CD4-positive, alpha-beta T cell treated with Interleukin-4 for 4 hours (primary cell): ENCODE measurements at regions not wholly inside any gene's neighbourhood (a gene's known extent, or its start where the extent isn't known, plus 50 kb on each side); places are given as distances from the start of the nearest gene placed in this dataset.
A peak's percentile ranks its signal among the peaks of the same experiment; 100 is the strongest.
"Not testable (repeated sequence)": the region's sequence is repeated elsewhere in the genome, so short reads cannot be mapped to it uniquely, and the experiment has no call there.

ENCODE experiments used
- DNase-seq: peaks from one replicate; pipeline ENCODE4 v3.0.0-alpha.2; 2020

DNA sequence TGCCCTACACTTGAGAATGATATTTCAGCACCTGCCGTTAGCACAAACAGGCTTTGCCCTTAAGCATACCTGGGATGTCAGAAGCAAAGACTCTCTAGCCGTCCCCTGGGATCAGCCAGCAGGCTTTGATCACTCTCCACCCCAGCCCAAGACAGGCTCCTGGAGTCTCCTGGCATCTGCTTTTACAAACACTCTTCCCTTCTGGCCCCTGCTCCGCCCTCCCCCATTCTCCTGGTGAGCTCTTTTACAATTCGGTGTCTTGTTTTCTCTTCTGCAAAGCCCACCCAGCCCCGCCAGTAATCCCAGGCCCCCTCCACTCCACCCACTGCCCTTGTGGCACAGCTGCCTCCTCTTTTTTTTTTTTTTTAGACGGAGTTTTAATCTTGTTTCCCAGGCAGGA lies 50.4 kb downstream of the KATNIP start:
- DNase-seq = no peak

DNA sequence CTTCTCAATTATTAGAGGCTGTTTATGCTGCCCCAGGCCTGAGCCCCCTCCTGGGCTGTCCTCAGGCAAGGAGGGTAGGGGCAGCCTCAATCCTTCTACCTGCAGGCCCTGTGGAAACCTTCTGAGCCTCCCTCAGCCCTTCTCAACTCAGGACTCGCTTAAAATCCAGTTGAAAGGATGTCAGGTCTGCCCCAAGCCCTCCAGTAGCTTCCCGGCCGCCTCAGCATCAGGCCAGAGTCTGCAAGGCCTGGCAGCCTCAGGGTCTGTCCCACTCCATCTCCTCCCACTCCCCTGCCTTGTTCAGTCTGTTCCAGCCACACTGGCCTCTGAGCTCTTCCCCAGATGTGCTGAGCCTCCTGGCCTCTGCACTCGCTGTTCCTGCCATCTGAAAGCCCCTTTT lies 52.2 kb downstream of the KATNIP start:
- no peak for DNase-seq

DNA sequence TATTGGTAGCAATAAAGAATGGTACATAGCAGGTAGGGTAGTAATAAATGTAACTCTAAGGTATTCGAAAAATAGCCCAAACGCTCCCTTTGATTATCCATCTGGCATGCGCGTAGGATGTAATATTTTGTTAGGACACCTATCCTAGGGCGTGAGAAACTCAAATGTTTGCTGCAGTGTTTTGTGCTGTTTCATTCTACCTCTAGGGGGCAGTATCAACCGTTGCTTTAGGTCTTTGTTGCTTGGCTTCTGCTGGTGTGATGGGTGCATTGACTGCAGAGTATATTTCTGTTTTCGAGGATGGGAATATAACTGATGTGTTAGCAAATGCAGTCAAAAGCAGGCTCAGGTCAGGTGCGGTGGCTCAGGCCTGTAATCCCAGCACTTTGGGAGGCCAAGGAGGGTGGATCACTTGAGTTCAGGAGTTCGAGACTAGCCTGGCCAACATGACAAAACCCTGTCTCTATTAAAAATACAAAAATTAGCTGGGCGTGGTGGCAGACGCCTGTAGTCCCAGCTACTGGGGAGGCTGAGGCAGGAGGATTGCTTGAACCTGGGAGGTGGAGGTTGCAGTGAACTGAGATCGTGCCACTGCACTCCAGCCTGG lies 55.7 kb downstream of the KATNIP start:
- peak; percentile 26 for DNase-seq

DNA sequence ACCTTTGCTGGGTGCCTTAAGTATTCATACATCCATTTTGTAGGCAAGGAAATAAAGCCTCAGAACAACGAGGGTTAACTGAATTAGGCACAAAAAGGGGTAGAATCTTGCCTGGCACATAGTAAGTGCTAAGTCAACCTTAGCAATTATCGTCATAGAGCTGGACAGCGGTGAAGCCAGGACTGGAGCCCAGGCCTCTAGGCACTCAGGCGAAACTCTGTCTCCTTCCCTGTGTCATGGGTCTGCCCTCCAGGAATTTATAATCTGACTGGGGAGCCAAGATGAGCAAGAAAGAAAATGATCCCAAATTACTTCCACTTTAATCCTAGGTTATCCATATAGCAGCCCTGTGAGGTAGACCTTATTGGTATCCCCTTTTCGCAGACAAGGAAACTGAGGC lies 61.4 kb downstream of the KATNIP start:
- no peak for DNase-seq

DNA sequence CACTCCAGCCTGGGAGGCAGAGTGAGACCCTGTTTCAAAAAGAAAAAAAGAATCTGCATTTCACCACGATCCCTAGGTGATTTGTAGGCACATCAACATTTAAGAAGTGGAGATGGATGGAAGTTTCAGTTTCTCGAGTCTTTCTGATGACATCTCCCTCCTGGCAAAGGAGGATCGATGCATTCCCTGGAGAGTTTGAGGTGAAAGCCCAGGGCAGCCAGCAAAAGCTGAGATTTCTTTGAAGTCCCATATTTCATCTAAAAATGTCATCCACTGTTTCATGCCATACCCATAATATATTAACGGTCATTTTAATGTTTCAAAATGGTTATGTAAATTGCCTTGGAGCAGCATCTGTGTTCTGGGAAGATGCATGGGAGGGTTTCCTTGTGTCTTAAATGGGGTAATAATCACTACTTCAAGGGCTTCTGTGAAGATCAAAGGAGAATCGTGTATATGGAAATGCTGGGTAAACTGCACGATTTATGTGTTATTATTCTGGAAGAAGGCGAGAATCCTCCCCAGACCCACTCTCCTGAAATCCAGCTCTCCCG lies 63.4 kb downstream of the KATNIP start:
- DNase-seq = no peak

DNA sequence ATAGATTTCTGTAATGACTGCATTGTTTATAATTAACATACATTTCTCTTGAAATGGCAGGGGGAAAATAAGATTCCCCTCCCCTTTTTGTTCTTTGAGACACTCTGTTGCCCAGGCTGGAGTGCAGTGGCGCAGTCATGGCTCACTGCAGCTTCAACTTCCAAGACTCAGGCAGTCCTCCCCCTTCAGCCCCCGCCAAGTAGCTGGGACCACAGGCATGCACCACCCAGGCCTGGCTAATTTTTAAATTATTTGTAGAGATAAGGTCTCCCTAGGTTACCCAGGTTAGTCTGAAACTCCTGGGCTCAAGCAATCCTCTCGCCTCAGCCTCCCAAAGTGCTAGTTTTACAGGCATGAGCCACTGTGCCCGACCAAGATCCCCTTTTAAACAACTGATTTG lies 67.7 kb downstream of the KATNIP start:
- DNase-seq = no peak

DNA sequence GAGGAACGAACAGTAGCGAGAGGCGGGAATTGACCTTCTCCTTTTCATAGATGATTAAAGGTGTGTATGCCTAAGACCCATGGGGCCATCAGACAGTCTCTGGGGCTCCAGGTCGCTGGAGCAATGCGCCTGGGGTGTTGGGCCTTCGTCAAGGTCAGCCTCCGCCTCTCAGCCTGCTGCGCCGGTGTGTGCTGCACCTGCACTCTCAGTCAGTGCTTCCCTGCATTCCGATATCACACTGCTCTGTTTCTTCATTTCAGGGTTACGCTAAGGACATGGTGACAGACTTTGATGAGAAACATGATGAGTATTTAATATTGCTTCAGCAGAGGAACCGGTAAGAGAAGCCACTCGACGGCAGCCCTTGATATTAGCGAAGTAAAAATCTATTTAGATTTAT lies 68.2 kb downstream of the KATNIP start:
- no peak for DNase-seq

DNA sequence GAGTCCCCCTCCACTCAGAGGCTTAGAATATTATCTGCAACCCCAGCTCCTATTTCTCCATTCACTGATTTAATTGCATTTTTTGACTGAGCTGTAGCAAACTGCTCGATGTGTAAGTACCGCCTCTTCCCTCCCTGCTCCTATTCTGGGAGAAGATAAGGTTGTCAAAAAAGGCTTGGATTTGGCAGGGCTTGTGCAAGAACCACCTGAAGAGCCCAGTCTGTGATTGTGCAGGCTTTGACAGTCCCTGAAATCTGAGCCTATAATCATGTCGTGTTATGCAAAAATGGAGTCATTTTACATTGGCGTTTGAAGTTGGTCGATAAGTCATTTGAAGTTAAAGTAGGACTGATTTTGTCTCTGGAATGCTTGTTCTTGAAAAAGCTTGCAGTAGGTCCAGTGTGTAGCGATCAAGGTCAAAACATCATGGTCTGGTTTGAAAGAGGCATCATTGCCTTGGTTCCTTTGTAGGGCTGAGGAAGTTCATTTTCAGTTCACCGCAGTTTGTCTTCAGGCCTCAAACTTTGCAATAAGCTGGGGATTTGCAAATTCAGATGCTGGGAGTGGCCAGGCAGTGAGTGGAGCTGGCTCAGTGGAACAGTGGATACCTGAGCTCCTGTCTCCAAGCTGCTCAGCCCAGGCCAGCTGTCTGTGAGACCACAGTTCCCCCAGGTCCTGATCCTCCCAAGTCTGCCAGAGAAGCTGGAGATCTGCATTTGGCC lies 68.8 kb downstream of the KATNIP start:
- no peak for DNase-seq

DNA sequence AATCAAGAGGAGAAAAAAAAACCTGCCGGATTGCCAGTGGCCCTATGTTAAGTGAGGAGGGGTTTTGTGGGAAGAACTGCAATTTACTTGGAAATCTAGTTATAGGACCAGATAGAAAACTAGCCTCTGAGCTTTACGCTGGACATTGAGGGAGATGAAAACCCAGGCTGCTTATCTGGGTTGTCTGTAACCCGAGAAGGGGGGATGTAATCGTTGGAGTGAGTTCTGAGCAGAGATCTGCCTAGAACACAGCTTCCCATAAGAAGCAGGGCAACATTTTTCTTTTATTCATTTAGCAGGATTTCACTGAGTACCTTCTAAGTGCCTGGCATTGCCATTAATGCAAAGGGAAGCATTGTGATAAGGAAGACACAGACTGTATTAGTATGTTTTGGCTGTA lies 70.6 kb downstream of the KATNIP start:
- DNase-seq = no peak

DNA sequence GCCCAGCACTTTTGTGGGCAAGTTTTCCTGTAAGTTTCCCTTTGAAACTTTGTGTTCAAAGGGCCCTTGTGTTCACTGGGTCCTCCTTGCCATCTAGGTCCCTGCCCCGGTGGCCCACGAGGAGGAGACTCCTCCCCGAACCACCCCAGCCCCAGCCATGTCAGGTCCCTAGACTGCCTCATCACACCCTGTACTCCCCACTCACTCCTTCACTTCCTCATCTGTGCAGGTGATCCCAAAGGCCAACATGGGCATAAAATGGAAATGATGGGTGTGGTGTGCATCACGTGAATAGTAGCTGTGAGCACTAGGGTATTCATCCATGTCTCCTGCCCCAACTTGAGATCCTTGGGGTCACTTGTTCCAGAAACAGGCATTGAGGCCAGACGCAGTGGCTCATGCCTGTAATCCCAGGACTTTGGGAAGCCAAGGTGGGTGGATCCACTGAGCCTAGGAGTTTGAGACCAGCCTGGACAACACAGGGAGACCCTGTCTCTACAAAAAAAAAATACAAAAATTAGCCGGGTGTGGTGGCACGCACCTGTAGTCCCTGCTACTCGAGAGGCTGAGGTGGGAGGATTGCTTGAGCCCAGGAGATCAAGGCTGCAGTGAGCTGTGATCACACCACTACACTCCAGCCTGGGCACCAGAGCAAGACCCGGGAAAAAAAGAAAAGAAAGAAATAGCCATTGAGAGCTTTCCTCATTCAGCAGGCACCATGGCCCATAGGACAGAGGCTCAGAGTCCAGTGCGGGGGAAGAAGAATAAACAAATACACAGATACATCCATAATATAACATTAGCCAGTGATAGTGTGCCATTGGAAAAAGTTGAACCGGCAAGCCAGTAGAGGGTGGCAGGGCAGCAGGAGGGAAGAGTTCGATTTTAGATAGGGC lies 74.5 kb downstream of the KATNIP start:
- DNase-seq = no peak

DNA sequence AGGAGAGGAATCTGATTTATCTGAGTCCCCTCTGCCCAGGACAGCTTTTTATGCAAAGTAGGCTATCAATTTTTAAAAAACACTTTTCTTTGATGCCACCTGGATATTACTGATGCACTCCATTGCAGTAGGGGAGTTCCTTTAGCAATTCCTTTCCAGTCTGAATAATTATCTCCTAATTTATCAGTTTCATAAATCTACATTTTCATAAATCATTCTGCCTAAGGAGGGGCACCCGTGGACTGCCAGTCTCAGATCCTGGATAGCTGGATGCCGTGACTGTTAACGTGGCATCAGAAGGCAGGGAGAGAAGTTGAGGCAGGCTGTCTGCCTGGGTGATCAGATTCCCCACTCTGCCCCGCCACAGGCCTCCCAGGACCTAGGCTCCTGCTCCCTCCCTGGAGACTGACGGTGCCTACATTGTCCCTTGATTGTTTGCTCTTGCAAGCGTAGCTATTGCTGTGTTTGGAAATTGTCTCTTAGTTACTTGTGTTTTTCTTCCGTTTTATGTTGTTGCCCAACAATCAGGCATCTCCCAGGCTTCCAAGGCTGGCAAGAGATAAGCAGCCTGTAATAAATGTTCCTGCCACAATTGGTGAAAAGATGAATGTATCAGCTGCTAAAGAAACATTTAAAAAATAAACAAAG lies 75.2 kb downstream of the KATNIP start:
- no peak for DNase-seq

DNA sequence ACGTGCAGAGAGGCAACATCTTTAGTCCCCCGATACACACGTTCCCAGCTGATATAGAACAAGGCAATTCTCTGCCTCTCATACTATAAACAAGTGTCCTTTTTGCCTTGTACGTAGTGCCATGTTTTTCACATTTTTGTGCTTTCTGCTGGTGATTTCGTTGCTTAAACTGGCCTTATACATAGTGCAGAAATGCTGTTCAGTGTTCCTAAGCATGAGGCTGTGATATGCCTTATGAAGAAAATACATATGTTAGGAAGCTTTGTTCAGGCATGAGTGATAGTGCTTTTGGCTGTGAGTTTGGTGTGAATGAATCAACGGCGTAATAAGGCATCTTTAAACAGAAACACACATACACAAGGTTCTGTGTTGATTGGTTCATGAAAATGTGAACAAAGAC lies 77.2 kb downstream of the KATNIP start:
- DNase-seq = no peak

DNA sequence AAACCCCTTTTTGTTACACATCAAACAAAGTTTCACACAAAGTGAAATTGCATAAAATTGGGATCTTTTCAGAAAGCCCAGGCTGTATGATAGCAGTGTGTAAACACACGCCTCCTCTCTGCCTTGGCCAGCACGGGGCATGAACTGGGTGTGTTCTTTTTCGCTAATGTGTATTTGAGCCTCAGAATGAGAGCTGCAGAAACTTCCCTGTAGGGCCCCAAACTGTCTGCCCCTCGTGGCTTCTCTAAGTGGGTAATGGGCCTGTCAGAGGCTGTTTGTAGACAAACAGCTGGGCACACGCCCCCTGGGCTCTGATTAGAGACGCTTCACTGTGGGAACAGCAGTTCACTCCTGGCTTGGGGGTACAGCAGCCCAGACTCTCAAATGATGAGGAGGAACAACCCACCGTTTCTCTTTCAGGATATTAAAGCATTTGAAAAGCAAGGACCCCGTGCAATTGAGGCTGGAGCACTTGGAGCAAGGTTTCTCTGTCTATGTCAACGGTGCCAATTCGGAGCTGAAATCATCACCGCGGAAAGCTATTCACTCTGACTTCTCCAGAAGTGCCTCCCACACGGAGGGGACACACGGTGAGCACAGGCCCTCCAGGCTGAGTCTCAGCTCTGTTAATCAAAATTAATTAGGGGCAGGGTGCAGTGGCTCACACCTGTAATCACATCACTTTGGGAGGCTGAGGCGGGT lies 78.4 kb downstream of the KATNIP start:
- no peak for DNase-seq

DNA sequence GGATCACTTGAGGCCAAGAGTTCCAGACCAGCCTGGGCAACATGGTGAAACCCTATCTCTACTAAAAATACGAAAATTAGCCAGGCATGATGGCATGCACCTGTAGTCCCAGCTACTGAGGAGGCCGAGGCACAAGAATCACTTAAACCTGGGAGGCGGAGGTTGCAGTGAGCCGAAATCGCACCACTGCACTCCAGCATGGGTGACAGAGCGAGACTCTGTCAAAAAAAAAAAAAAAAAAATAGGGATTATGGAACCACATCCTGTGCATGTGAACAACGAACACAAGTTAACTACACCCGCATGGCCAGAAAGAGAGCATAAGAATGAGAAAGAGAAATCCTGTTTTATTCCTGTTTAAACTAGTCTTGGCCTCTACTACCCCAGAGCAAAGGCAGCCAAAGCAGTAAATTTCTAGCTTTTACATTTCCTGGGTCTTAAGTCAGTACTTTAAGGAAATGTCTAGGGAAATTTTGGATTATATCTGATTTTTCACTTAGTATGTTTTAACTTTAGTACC lies 79.1 kb downstream of the KATNIP start:
- DNase-seq = not testable (repeated sequence)

DNA sequence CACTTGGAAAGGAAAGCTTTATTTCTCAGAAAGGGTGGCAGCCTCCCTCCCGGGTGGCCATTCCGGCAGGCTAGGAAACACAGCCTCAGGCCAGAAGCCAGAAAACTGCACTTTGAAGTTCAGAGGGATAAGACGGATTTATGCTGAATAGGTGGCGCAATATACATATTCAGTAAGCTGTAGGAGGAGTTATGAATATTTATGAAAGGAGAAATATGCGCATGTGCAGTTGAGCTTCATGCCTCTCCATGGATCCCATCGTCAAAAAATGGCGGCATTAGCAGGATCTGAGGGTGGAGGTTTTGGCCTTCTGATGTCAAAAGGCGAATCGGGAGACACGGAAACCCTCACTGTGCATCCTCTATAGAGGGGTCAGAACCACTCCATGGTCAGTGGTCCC lies 82.3 kb downstream of the KATNIP start:
- no peak for DNase-seq

DNA sequence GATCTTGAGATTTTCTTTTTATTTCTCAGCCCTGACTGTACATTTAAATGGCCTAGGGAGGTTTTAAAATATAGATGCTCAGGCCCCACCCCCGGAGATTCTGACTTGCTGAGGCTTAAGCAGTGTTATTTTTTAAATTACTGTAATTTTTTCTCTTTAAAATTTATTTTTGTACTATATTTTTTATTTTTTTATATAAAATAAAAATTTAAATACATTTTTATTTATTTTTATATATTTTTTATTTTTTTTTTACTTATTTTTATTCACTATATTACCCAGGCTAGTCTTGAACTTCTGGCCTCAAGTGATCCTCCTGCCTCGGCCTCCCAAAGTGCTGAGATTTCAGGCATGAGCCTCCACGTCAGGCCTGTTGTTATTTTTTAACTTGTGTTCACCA lies 83.3 kb downstream of the KATNIP start:
- no peak for DNase-seq

DNA sequence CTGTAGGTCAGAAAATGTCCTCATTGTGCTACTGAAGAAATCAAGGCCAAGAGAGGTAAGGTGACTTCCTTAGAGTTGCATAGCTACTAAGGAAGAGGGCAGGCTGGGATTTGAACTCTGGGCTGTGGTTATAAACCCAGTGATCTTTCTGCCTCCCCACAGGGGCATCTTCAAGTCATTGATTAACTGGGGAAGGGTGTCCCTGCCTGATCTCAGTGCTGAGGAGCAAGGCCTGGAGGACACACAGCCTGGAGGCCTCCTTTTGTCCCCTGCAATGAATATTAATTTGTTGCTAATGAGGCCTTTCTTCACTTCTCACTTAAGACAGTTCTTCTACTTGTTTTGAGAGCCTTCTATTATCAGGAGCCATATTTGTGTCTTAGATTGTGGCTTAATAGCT lies 83.8 kb downstream of the KATNIP start:
- DNase-seq = no peak

DNA sequence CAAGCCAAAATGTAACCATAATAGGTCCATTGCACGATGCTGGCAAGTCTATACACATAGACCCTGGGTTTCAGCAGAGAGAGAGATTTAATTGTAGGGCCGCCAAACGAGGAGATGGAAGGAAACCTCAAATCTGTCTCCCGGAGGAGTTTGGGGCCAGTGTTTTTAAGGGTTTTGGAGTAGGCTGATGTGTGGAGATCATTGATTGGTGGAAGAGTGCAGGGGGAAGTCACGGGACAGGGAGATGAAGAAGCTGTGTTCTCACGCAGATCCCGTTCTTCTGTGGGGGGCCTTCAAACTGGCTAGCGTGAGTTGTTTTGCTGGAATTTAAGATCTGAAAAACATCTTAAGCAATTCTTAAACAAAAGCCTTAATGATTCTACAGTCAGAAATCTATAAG lies 84.8 kb downstream of the KATNIP start:
- DNase-seq = no peak

DNA sequence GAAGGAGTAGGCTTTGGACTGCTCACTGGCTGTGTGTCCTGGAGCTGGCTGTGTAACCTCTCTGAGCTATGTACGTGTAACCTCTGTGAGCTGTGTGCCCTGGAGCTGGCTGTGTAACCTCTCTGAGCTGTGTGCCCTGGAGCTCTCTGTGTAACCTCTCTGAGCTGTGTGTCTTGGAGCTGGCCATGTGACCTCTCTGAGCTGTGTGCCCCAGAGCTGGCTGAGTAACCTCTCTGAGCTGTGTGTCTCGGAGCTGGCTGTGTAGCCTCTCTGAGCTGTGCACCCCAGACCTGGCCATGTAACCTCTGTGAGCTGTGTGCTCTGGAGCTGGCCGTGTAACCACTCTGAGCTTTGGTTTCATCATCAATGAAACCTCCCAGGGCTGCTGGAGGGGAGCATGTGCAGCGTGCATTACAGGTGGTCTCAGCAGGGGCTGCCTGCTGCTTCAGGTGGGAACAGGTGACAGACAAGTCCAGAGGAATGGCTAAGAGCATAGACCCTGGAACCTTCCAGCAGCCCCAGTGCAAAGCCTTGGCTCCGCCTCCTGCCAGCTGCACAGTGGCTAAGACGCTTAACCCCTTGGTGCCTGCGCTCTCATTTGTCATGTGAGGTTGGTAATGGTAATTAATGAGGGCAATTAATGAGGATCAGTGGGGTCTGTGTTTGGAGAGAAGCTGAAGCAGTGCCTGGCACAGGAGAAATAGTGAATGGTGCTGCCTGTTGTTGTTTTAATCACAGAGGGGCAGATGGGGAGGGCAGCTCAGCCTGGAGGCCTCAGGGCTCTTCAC lies 86.7 kb downstream of the KATNIP start:
- DNase-seq = no peak

DNA sequence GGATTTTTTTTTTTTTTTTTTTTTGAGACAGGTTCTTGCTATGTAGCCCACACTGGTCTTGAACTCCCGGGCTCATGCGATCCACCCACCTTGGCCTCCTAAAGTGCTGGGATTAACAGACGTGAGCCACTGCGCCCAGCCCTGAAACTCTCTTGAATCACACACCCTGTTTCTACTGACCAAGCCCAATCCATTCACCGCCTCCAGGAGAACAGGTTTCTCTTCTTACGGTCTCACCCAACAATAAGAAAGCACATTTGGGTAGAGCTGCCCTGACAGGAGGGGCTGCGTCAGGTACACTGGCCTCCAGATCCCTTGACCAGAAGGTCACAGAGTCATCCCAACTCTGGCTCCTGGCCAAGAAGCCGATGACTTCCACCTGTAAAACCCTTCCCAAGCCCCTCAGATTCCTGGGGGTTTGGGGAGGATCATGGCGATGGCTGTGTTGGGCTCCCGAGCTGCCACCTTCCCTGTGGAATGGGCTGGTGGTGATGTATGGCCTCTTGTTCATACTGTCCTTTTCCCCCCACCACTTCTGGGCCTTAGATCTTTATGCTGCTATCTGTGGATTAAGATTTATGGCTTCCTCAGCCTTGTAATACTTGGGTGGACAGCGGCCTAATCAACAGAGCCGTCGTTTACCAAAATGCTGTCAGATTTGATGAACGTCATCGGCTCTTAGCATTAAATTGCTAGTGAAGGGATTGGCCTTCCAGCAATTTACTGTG lies 89.1 kb downstream of the KATNIP start:
- DNase-seq = no peak
